ENCODE measurements at regions not wholly inside any gene's neighbourhood (a gene's known extent, or its start where the extent isn't known, plus 50 kb on each side); places are given as distances from the start of the nearest gene placed in this dataset.

- no peaks in the 10 kb centered on the region for H3K9me3 ChIP-seq
- DNase-seq (no peak), ATAC-seq (no peak)
- H3K36me3 ChIP-seq (ENCODE audit: insufficient read depth in 1 of 2, low read depth in 1 of 2), result no peaks in the 10 kb centered on the region
- no peak overlapping the region for H3K4me3 ChIP-seq
- WGBS, 3 donors, result 75 to 78% (median 77%) methylated on average over 6 of the region's 6 CpGs
- no peaks in the 10 kb centered on the region for H3K4me1 ChIP-seq
- H3K27ac ChIP-seq, result no peak overlapping the region
- intact Hi-C loops (cut with DNase I), result no loop called here
- TF ChIP-seq, protein P1, sequence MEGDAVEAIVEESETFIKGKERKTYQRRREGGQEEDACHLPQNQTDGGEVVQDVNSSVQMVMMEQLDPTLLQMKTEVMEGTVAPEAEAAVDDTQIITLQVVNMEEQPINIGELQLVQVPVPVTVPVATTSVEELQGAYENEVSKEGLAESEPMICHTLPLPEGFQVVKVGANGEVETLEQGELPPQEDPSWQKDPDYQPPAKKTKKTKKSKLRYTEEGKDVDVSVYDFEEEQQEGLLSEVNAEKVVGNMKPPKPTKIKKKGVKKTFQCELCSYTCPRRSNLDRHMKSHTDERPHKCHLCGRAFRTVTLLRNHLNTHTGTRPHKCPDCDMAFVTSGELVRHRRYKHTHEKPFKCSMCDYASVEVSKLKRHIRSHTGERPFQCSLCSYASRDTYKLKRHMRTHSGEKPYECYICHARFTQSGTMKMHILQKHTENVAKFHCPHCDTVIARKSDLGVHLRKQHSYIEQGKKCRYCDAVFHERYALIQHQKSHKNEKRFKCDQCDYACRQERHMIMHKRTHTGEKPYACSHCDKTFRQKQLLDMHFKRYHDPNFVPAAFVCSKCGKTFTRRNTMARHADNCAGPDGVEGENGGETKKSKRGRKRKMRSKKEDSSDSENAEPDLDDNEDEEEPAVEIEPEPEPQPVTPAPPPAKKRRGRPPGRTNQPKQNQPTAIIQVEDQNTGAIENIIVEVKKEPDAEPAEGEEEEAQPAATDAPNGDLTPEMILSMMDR (IDR thresholded peaks at IDR 0.05), result no peak
- no peaks in the 10 kb centered on the region for H3K27me3 ChIP-seq (ENCODE audit: insufficient read depth in 3 of 3, low read length in 2 of 3)
Observed at GRCh38 chr9:106691627-106692026, 171.3 kb upstream of the ZNF462 start.

DNA sequence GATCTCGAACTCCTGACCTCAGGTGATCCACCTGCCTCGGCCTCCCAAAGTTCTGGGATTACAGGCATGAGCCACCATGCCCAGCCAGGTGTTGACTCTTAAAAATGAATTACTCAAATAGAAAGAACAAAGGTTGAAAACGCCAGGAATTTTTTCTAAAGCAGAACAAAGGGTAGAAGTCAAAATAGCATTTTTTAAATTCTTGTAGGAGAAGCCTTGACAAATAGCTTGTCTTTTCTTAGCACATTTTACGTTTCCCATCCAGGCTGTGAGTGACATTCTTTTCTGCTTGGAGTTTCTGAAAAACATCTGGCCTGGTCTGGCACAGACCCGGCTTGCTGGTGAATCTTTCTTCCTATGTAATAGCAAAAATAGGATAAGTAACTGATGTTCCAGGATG, 169.4 kb upstream of the ZNF462 start:
- ATAC-seq (no peak), DNase-seq (no peak)
- no peaks in the 10 kb centered on the region for H3K36me3 ChIP-seq (ENCODE audit: insufficient read depth in 1 of 2, low read depth in 1 of 2)
- H3K4me3 ChIP-seq, result no peak overlapping the region
- intact Hi-C loops (cut with DNase I), result no loop called here
- peaks cover 7% of the 10 kb centered on the region for H3K4me1 ChIP-seq
- 64 to 70% (median 65%) methylated on average over 5 of the region's 5 CpGs for WGBS, 3 donors
- TF ChIP-seq, protein P1 (IDR thresholded peaks at IDR 0.05), result no peak
- no peaks in the 10 kb centered on the region for H3K9me3 ChIP-seq
- no peak overlapping the region for H3K27ac ChIP-seq
- H3K27me3 ChIP-seq (ENCODE audit: insufficient read depth in 3 of 3, low read length in 2 of 3), result no peaks in the 10 kb centered on the region

DNA sequence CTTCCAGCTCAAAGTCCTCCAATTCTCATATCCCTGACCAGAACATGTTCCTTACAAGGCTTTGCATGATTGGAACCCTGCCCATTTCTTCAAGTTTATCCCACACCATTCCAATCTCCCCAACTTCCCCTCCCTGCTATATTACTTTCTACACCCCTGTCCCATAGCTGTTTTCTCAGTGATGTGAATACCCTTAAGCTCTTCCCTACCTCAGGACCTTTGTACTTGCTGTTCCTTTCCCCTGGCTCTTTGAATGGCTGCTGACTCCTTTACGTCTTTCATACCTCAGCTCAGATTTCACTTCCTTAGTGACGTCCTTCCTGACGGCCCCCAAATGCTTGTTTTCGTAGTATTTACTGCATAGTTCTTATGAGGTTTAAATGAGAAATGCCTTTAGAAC, 166.2 kb upstream of the ZNF462 start:
- H3K36me3 ChIP-seq (ENCODE audit: insufficient read depth in 1 of 2, low read depth in 1 of 2), result no peaks in the 10 kb centered on the region
- intact Hi-C loops (cut with DNase I), result no loop called here
- no peak overlapping the region for H3K4me3 ChIP-seq
- no peak for ATAC-seq
- no peaks in the 10 kb centered on the region for H3K9me3 ChIP-seq
- DNase-seq, result no peak
- WGBS, 3 donors, result 52 to 73% (median 64%) methylated on average over 4 of the region's 4 CpGs
- peak overlapping the region; percentile 57 for H3K27ac ChIP-seq
- H3K4me1 ChIP-seq, result peaks cover 9% of the 10 kb centered on the region
- H3K27me3 ChIP-seq (ENCODE audit: insufficient read depth in 3 of 3, low read length in 2 of 3), result no peaks in the 10 kb centered on the region
- TF ChIP-seq, protein P1 (IDR thresholded peaks at IDR 0.05), result no peak

- H3K4me1 ChIP-seq, result peaks cover 9% of the 10 kb centered on the region
- TF ChIP-seq, protein P1 (IDR thresholded peaks at IDR 0.05), result no peak
- 25 to 49% (median 34%) methylated on average over 8 of the region's 8 CpGs for WGBS, 3 donors
- H3K27ac ChIP-seq, result peak overlapping the region; percentile 57
- DNase-seq, result no peak
- peak overlapping the region; percentile 53 for H3K4me3 ChIP-seq
- no peaks in the 10 kb centered on the region for H3K9me3 ChIP-seq
- intact Hi-C loops (cut with DNase I), result no loop called here
- peak in 2 of 4 donors; percentile 22 to 29 for ATAC-seq
- no peaks in the 10 kb centered on the region for H3K27me3 ChIP-seq (ENCODE audit: insufficient read depth in 3 of 3, low read length in 2 of 3)
- no peaks in the 10 kb centered on the region for H3K36me3 ChIP-seq (ENCODE audit: insufficient read depth in 1 of 2, low read depth in 1 of 2)
Observed at GRCh38 chr9:106697390-106697749, 165.6 kb upstream of the ZNF462 start.

GRCh38 chr9:106697750-106698502, 165.0 kb upstream of the ZNF462 start:
- no peaks in the 10 kb centered on the region for H3K9me3 ChIP-seq
- H3K36me3 ChIP-seq (ENCODE audit: insufficient read depth in 1 of 2, low read depth in 1 of 2), result no peaks in the 10 kb centered on the region
- DNase-seq (peak; percentile 74 to 88), ATAC-seq (peak; percentile 91 to 97 (median 92))
- H3K27me3 ChIP-seq (ENCODE audit: insufficient read depth in 3 of 3, low read length in 2 of 3), result no peaks in the 10 kb centered on the region
- intact Hi-C loops (cut with DNase I), result no loop called here
- H3K4me3 ChIP-seq, result peak overlapping the region; percentile 53
- peak overlapping the region; percentile 57 for H3K27ac ChIP-seq
- 6 to 12% (median 7%) methylated on average over 16 of the region's 16 CpGs for WGBS, 3 donors
- peaks cover 9% of the 10 kb centered on the region for H3K4me1 ChIP-seq
- TF ChIP-seq, protein P1 (IDR thresholded peaks at IDR 0.05), result no peak

Data from psoas muscle (tissue), 7 donors.